Right renal cortex interstitium (tissue), 3 donors: ENCODE measurements at regions not wholly inside any gene's neighbourhood (a gene's known extent, or its start where the extent isn't known, plus 50 kb on each side); places are given as distances from the start of the nearest gene placed in this dataset.
A peak's percentile ranks its signal among the peaks of the same experiment; 100 is the strongest.
"Not testable (repeated sequence)": the region's sequence is repeated elsewhere in the genome, so short reads cannot be mapped to it uniquely, and the experiment has no call there.

Source experiments
- DNase-seq, 3 donors: peaks; one replicate each; pipeline ENCODE4 v3.0.0-alpha.2; 2013; ENCODE audit warnings: low read depth in 3 of 3, low spot score in 2 of 3

DNA sequence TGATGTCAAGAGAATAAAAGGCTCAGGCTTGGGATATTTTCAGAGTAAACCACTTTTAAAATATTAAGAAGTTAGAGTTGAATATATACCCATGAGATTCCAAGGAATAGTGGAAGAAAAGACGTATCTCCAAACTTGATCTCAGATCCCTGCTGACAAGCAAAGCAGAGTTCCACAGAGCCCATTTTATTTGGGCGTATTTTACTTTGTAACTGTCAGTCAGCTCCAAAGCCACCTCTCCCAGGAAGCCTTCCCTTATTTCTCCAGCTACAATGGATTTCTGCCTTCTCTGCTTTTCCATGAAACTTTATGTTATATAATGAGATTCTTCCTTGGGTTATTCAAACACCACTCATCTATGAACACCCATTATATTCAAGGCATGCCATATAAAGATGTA, 295.7 kb downstream of the FZD1 start:
- DNase-seq, result no peak

DNA sequence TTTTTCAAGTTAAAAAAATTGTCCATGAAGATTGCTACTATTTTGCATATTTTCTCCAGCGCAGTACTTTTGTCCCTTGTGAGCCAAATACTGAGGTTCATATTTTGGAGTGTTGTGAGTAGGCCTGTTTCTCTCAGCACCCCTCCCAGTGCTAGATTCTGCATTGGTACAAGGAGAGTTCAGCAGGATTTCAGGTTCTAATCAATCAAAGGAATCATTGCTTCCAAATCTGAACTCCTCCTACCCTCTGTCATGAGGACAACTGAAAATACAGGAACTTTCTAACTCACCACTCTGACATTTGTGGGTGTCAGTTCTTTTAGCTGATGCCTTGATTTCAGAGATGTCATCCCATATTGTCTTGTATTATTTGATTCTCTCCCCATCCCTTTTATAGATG, 299.9 kb downstream of the FZD1 start:
- DNase-seq, result no peak

DNA sequence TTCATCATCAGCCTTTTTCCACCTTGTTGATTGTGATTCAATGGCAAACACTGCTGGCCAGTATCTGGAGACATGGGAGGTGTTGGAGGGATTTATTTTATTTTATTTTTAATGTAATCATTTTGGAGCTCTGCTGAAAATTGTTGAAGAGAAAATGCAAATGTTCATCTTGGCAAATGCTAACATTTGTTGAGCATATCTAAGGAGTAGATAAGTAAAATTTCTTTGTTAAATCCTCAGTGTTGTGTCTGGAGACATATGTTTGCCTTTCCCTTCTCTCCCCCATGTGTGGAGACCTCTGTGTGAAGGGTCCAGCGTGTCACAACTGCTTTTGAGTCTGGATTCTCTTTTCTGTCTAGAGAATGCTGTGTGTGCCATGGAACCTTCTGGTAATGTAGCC, 300.3 kb downstream of the FZD1 start:
- DNase-seq, result no peak

DNA sequence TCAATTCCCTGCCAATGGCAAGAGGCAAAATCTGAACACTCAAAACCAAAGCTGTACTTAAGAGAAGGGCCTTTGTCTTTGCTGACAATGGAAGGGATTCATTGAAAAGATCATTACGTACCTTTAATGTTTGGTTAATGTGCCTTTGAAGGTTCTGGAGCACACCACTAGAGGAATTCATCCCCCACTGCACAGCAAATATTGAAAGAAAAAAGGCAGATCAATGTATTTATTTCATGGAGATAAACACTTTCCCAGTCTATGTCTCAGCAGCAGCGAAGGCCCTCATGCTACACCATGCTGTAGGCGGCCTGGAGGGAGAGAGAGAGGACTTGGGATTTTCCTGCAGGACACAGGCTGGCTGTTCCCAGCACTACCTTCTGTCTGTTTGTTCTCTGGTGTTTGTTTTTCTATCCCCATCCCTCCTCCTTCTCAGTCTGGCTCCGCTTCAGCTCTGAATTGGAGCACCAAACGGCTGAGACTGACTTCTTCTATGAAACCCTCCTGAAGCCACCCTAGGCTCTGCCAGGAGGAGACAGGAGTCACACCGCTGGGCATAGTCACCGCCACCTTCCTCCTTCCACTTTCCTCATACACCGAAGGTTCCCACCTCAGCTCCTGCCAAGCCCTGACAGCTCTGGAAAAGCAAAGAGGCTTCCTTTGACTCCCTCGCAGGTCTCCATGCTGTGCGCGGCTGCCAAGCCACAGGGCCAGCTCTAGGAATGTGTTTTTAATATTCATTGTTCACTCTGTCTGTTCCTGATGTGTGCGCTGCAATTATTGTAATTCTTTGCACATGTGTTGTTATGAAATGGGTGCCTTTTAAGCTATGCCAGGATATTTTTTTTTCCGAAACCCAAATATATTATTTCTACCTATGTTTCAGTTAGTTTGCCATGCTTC, 301.5 kb downstream of the FZD1 start:
- no peak for DNase-seq

DNA sequence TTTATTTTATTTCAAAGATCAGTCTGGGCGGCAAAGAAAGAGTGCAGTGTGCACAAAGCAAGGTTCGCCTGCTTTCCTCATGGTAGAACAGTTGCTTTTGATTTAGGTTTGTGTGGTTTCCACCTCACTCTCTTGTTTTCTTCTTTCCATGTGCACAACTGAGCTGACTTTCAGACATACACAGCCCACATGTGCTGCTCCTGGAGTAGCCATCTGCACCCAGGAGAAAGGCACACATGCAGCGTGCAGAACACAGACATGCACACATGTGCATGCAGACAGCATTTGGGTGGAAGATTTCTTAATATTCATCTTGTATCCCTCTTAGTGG, 302.1 kb downstream of the FZD1 start:
- no peak for DNase-seq

DNA sequence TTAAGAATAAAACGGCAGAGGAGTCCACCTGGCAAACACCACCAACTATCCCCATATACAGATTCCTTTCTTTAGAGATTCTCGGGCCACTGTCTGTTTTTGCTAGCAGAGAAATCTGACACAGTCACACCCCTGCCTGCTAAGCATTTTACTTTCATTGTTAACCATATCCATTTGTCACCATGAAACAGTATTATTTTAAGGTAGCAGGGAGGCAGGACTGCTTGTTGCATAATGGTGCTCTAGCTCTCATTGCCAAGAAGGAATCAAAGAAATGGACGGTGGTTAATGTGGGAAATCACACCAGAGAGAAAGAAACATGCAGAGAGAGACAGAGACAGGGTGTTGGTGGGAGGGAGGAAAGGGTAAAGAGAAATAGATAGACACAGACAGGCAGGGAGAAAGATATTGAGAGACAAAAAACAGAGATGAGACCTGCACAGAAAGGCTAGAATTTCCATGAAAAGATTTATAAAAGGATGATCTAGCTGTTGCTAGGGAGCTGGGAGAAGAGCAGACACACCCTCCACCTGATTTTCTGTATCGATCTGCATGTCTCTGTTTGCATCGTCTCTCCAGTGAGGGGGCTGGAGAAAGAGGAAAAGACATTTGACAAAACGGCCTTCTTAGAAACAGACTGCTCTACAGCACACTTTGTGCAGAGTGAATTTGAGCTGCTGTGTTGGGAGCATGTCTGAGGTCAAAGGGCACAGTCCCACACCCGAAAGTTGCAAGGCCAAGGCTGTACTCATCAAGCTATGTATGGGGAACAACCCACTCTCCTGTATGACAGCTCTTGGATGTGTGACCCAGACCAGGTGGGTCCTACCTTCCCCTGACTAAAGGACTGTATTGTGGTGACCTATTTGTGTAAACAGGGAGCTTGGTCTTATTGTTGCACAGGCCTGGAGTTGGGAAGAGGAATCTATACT, 303.1 kb downstream of the FZD1 start:
- no peak for DNase-seq

DNA sequence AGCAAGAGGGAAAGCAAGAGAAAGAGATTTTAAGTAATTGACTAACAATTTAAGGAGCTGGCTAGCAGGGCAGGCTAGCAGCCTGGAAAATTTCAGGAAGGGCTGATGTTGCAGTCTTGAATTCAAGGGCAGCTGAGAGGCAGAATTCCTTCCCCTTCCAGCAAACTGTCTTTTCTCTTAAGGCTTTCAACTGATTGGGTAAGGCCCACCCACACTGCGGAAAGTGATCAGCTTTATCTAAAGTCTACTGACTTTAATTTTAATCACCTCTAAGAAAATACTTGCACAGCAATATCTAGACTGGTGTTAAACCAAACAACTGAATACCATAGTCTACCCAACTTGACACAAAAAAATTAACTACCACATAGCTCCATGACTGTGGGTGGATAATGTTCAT, 303.9 kb downstream of the FZD1 start:
- DNase-seq, result no peak

DNA sequence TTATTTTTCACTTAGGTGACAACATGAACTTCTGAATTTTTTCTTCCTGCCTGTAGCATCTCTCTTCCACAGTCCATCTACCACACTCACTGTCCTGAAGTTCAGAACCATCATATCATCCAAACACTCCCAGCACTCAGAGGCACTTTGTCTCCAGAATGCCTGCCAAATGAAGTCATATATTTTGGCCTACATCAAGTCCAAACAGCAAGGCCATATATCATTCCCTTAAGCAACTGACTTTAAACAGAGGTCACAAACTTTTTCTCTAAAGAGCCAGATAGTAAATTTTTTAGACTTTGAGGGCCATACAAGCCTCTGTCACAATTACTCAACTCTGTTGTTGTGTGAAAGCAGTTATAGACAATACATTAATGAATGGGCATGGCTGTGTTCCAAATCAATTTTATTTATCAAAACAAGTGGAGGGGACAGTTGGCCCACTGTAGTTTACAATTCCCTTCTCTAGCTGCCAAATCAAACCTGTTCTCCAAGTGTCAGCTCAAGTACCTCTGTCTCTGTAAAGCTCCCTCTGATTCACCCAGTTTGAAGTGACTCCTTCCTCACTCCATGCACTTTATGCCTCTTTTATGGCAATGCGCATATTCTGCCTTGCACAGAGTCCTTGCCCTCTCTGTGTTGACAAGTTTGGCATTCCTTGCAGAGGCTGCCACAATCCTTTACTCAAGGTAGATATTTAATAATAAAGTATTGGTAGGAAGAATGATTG, 305.7 kb downstream of the FZD1 start:
- DNase-seq, result peak in 2 of 3 donors; percentile 9 to 16

DNA sequence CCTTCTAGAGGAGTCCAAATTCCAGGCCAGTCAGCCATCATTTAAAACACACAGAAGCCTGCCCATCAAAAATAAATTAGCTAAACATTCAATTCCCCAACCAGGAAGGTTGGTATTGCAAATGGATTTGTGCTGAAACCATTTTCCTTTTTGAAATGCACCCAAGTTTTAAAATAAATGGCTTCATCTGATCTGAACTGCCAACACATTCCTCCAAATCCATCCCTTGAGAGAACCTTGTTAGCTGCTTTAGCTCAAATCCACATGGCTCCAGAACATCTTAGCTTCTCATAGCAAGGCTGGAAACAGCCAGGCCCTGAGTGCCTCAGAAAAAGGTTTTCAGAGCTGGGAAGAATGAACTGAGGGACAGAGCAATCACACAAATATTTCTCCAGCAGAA, 306.3 kb downstream of the FZD1 start:
- no peak for DNase-seq

DNA sequence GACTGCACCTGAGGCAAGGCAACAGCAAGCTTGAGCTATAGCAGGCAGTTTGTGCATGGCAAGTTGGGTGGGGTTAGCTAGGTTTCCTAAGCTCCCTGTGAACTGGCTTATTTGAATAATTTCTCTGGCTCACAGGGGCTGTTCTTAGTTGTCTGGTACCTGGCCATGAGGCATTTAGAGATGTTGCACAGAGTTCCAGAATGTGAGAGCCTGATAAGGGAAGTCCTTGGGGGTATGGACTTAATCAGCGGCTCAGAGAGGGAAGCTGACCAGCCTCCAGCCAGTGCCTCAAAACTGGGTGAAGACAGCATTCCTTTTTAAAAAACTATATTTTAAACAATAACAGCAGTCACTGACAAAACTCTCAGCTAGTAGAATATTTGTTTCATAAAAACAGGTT, 307.4 kb downstream of the FZD1 start:
- no peak for DNase-seq

DNA sequence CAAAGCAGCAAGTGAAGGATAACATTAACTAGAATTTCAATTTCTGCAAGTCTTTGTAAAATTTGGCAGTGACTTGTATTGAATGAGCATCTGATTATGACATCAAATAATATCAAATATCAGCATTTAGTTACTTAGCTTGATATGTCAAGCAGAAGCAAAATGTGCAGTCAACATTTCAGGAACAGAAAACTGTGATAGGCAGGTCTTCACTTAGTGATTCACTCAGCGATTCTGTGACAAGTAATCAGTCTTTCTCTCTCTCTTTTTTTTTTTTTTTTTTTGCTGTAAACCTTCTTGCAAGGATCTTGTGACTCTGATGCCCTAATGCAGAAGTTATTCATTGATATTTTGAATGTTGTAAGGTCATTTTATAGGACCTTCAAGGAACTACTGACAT, 307.1 kb downstream of the MTERF1 start:
- no peak for DNase-seq

DNA sequence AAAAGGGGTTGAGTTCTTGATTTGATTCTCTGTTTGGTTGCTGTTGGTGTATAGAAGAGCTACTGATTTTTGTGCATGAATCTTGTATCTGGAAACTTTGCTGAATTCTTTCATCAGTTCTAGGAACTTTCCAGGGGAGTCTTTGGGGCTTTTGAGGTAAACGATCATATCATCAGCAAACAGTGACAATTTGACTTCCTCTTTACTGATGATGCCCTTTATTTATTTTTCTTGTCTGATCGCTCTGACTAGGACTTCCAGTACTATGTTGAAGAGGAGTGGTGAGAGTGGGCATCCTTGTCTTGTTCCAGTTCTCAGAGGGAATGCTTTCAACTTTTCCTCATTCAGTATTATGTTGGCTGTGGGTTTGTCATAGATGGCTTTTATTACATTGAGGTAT, 304.0 kb downstream of the MTERF1 start:
- not testable (repeated sequence) for DNase-seq

DNA sequence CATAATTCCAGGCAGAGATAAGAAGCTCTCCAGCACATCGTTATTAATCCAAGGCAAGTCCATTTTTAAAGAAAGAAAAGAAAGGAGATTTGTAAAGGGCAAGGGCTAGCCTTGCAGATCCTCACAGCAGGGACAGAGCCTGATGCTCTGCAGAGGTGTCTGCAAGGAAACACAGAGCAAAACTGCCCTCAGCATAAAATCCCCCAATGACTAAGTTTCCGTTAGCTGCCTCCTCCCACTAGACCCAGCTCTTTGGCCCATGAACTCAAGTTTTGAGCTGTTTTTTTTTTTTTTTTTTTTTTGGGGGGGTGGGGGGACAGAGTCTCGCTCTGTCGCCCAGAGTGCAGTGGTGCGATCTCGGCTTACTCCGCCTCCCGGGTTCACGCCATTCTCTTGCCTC, 300.7 kb downstream of the MTERF1 start:
- DNase-seq, result no peak

DNA sequence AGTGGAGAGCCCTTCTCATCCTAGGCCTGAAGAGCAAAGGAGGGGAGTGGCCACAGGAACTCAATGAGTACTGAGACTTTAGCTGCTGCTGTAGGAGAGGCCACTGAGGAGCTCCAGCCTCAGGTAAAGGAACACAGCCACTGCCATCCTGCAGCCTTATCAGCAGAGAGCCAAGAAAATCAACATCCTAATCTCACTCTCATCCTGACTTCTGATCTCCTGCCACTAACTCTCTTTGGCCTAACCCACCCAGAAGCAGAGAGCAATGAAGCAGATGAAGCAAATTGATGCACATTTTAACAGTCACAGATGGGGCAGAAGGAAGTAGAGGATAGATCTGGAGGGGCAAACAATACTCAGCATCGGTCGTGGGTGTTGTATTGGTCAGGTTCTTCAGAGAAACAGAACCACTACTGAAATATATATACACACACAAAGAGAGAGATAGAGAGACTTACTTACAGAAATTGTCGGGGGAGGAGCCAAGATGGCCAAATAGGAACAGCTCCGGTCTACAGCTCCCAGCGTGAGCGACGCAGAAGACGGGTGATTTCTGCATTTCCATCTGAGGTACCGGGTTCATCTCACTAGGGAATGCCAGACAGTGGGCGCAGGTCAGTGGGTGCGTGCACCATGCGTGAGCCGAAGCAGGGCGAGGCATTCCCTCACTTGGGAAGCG, 297.6 kb downstream of the MTERF1 start:
- no peak for DNase-seq

DNA sequence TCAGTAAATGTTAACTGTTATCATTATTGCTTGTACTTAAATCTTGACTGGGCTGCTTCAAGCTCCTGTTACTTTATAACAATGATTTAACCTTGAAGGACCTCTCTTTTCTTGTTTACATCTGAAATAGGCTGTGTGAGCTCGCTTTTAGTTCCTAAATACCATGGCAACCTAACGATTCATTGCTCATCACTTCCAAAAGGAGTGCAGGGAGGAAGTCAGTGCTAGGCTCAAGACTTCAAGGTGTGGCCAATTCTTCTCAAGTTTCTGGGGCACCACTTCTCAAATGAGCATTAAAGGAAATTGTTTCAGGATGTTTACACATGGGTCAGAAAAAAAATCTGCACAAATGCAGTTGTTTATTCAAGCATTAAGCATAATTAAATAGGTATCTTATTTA, 284.2 kb downstream of the MTERF1 start:
- no peak for DNase-seq

DNA sequence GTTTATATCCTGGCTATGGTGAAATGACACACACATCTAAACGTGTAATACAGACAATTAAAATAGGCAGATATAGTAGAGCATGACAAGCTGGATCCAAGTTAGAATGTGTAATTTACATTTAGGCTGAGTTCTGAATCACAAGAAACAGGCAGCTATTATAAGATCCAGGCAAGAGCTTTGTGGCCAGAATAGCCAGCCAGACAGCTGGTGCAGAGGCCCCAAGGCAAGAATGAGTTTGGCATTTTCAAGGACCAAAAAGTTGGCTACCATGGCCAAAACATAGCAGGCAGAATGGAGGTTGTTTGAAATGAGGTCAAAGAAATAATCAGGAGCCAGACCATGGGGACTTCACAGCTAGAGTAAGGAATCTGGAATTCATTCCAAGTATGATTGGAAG, 281.7 kb downstream of the MTERF1 start:
- DNase-seq, result no peak

DNA sequence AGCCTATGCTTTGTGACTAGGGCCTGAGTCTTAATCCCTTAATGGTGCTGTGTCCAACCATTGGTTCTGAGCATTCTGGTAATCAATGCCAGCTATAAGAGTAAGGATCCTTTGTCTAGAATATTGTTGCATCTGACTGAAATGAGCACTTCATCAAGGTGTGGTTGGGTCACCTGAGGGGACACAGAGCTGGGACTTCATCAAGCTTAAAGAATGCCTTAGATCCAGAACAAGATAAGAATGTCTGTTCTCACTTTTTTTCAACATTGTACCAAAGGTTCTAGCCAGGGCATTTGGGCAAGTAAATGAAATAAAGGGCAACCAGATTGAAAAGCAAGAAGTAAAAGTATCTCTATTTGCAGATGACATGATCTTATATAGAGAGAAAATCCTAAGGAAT, 280.4 kb downstream of the MTERF1 start:
- DNase-seq, result no peak

DNA sequence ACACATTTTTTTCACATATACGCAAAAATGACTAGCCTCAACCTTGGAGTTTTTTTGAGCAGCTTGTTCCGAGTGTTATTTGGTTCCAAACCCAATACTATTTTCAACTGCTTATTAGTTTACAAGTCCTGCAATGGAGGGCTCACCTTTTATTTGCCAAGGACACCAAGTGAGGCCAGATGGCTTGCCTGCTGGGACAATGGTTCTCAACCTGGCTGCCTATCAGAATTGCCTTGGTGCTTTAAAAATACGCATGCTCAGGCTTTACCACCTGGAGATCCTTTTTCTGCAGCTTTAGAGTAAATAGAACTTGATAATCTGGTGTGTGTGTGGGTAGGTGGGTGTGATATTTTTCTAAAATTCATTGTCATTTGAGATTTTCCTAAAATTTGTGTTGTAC, 276.8 kb downstream of the MTERF1 start:
- DNase-seq, result no peak

DNA sequence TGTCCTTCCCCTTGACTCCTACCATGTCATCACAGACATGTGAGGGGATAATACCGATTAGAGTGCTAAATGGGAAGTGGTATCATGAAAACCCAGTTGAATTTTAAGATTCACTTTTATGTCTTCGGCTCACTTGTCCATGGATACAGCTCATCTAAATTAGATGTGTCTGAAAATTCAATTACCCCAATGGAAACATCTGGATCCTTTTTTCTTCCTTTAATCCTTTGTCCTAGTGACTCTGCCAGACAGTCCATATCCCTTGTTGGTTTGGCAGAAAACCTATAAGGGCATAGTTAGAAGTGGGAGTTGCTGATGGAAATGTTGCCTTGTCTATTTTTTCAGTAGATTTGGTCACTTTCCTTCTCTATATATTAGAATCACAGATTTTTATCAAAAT, 271.9 kb downstream of the MTERF1 start:
- no peak for DNase-seq

DNA sequence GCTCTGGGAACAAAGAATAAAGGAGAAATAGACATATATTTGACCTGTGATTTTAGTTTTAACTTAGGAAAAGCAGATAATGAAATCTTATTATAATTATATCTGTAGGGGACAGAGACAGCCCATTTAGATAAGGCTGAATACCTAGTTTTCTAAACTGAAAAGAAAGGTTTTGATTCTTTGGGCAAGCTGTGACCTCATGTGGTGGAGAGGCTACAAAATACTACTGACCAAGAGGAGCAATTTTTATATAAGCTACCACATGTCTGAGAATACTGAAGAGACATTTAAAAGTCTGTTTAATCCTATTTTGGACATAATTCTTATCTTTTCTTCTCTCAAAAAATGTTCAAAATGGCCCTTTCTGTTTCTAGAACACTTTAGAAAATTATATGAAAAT, 271.0 kb downstream of the MTERF1 start:
- no peak for DNase-seq

DNA sequence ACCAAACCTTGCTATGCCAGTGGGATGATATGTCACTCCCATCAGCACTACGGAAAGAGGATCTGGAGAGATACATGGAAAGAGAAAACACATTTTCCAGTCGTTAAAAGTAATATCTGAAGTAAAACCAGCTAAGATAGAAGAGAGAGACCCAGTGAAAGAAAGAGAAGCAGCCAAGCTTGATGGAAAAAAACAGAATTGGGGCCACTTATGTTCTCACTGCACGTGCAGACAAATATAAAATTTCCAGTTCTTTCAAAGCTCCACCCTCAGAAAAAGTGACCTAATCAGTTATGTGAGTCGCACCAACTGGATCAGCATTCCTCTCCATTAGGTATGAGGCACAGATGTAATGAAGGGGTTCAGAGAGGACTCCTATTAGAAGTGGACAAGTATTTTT, 266.1 kb downstream of the MTERF1 start:
- no peak for DNase-seq
